ENCODE measurements at regions not wholly inside any gene's neighbourhood (a gene's known extent, or its start where the extent isn't known, plus 50 kb on each side); places are given as distances from the start of the nearest gene placed in this dataset.
"Not testable (repeated sequence)": the region's sequence is repeated elsewhere in the genome, so short reads cannot be mapped to it uniquely, and the experiment has no call there.

- not testable (repeated sequence) for DNase-seq
These were observed 357.3 kb upstream of the WSB1 start for GRCh38 chr17:26936645-26937044.

DNA sequence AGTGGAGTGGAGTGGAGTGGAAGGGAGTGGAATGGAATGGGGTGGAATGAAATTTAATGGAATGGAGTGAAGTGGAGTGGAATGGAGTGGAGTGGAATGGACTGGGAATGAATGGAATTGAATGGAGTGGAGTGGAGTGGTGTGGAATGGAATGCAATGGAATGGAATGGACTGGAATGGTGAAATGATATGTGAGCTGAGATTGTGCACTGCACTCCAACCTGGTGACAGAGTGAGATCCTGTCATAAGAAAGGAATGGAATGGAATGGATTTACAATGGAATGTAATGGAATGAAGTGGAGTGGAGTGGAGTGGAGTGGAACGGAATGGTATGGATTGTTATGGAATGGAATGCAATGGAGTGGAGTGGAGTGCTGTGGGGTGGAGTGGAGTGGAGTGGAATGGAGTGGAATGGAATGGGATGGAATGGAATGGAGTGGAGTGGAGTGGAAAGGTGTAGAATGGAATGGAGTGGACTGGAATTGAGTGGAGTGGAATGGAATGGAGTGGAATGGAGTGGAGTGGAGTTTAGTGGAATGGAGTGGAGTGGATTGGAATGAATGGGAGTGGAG lies 356.1 kb upstream of the WSB1 start:
- DNase-seq, result not testable (repeated sequence)

GRCh38 chr17:26939755-26940154 lies 354.2 kb upstream of the WSB1 start:
- DNase-seq, result not testable (repeated sequence)

- not testable (repeated sequence) for DNase-seq
These were observed 353.3 kb upstream of the WSB1 start for GRCh38 chr17:26940587-26940986.

DNA sequence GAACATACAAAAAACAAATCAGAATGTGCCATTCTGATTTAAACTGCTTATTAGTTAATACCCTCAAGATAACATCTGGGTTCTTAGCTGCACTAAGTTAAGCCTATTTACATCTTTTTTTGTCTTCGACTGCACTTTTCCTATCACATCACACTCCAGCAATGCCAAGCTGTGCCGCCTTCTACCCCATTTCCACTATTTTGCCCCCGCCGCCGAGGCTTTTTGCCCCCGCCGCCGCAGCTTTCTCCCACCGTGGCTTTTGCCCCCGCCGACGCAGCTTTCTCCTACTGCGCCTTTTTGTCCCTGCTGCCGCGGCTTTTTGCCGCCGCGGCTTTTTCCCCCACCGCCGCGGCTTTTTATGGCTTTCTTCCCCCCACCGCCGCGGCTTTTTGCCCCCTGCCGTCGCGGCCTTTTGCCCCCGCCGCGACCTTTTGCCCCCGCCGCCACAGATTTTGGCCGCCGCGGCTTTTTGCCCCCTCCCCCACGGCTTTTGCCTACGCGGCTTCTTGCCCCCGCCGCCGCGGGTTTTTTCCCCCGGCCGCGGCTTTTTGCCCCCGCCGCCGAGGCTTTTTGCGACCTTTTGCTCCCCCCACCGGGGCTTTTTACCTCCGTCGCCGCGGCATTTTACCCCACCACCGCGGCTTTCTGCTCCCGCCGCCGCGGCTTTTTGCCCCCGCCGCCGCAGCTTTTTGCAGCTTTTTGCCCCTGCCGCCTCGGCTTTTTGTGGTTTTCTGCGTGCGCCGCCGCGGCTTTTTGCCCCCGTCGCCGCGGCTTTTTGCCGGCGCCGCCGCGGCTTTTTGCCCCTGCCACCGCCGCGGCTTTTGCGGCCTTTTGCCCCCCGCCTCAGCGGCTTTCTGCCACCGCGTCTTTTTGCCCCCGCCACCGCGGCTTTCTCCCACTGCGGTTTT lies 331.4 kb upstream of the WSB1 start:
- DNase-seq, result no peak

DNA sequence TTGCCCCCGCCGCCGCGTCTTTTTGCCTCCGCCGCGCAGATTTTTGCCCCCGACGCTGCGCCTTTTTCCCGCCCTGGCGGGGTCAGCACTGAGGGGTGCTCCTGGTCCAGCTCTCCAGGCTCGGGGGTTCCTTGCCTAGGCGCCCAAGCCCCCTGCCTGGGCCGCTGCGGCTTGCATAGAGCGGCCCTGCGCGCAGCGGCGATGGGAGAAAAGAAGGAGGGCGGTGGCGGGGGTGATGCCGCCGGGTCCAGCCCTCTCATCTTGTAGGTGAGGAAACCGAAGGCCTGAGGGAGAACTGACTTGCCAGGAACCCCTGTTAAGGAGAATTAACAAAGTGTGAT lies 330.8 kb upstream of the WSB1 start:
- no peak for DNase-seq

GRCh38 chr17:26965898-26966624 lies 327.9 kb upstream of the WSB1 start:
- DNase-seq, result not testable (repeated sequence)

- not testable (repeated sequence) for DNase-seq
These were observed 327.2 kb upstream of the WSB1 start for GRCh38 chr17:26966625-26967179.

DNA sequence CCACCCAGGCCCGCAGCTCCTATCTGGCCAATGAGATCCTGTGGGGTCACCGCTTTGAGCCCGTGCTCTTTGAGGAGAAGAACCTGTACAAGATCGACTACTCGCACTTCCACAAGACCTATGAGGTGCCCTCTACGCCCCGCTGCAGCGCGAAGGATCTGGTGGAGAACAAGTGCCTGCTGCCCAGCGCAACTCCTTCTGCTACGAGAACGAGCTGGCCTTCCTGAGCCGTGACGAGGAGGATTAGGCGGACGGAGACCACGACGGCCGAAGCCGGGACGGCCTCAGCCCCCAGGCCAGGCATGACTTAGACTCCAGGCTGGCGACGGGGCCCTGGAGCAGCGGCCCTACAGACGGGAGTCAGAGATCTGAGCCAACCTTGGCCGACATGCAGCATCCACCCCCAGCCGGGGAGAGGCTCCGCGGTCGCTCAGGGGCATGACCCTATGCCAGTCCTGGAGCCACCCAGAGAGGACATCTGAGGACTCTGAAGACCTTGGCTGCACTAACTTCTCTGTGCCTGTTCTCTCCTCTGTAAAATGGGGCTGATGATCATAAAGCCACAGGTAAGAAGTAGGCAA lies 312.0 kb upstream of the WSB1 start:
- DNase-seq, result not testable (repeated sequence)

DNA sequence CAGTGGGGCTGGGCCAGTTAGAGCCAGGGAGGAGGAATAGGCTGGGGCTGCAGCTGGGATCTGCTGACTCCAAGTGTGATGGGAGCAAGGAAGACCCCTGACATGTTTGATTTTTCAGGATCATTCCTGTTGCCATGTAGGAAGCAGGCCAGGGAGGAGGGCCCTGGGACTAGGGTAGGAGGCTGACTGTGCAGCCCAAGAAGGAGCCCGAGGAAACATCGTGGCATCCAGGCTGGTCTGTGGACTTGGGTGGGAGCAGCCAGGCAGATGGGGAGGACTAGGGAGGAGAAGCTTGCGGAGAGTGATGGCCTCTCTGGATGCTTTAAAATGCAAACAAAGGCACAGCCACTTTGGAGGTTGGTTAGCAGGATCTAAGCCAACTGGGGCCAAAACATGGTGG lies 311.4 kb upstream of the WSB1 start:
- not testable (repeated sequence) for DNase-seq

- DNase-seq, result not testable (repeated sequence)
These were observed 306.1 kb upstream of the WSB1 start for GRCh38 chr17:26987851-26988250.

- DNase-seq, result not testable (repeated sequence)
These were observed 299.3 kb upstream of the WSB1 start for GRCh38 chr17:26994648-26995047.

DNA sequence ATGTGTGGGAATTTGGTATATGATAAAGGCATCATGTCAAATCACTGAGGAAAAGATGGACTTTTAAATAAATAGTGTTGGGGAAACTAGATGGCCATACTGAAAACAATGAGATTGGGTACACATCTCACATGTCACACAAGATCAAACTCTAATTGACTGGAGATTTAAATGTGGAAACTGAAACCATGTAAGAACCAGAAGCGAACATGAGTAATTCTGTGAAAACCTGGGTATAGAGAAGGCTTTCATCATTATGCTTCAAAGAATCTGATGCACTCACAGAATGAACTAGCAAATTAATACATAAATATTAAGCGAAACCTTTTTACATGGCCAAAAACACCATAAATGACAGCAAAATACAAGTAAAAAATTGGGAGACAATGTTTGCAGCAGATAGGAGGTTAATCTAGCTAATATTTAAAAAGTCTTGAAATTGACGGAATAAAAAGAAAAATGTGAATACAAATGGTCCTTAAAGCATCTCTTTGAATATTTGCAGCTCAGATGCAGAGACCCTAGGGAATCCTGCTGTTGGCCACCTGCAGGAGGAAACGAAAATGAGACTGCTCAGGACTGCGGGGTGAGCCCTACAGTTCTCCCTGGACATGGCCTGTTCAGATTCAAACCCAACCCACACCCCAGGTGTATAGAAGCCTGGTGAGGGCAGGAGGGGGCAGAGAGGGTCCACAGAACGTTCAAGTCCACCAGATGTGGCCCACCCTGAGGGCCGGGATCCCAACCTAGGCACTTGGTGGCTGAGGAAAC lies 297.6 kb upstream of the WSB1 start:
- DNase-seq, result not testable (repeated sequence)

- DNase-seq, result not testable (repeated sequence)
These were observed 286.0 kb upstream of the WSB1 start for GRCh38 chr17:27007734-27008531.

DNA sequence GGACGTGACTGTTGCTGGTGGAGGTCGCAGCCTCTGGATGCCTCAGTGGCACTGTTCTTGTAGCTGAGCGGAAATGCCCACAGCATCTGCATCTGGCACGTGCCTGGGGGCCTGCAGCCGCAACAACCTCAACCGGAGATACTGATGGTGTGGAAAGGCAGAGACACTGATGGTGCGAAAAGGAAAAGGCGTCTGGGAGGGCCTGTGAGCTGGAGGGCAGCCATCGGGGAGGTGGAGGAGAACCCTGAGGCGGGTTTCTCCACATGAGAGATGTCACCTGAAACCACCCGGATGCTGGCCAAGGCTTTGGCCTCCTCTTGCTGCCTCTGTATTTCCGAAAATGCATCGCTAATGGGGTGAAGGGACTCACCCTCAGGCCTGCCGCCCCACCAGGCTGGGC lies 284.8 kb upstream of the WSB1 start:
- no peak for DNase-seq

GRCh38 chr17:27010138-27010537 lies 283.8 kb upstream of the WSB1 start:
- not testable (repeated sequence) for DNase-seq

GRCh38 chr17:27030552-27030951 lies 263.4 kb upstream of the WSB1 start:
- DNase-seq, result not testable (repeated sequence)

DNA sequence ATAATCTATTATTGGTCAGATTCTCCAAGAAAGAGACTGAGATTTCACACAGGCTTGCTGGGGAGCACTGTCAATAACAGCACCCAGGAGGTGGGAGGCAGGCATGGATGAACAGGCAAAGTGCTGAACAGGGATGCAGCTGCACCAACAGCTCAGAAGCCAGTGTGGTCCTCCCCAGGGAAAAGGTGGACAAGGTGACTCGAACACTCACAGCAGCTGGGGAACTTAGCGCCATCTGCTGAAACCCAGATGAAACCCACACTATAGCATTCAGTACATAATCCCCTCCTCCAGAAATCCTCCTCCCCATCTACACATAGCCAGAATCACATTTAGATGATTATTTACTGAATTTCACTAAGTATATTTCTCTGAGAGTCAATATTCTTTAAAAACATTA lies 255.2 kb upstream of the WSB1 start:
- peak; percentile 15 for DNase-seq

- DNase-seq, result not testable (repeated sequence)
These were observed 248.9 kb upstream of the WSB1 start for GRCh38 chr17:27045039-27045438.

DNA sequence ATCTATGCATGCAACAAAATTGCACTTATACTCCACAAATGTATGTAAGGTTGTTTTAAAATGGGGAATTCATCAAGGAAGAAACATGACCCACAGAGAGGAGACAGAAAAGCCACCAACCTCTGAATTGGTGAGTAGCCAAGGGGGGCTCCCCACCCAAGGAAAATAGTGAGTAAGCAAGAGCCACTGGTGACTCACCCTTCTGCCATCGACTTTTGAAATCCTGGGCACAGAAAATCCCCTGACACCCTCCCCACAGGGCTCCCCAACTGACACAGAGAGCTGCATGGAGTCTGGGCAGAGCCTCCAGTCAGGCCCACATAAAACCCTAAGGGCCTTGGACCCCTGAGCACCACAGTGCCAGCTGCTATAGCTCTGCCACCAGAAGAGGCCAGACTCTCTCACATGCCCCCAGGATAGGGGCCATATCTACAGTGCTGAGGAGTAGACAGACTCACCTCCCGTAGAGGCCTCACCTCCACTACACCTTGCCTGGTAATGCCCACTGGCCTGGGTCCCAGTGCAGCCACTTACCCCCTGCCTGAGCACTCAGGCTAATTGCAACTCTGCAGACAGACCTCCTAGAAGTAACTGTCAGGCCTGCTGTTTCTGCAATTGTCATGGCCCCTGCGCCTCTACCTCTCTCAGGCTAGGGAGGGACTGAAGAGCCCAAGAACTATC lies 244.7 kb upstream of the WSB1 start:
- DNase-seq, result no peak

- DNase-seq, result no peak
These were observed 228.3 kb upstream of the WSB1 start for GRCh38 chr17:27065588-27065987.
